ENCODE measurements at regions not wholly inside any gene's neighbourhood (a gene's known extent, or its start where the extent isn't known, plus 50 kb on each side); places are given as distances from the start of the nearest gene placed in this dataset.
A peak's percentile ranks its signal among the peaks of the same experiment; 100 is the strongest.

DNA sequence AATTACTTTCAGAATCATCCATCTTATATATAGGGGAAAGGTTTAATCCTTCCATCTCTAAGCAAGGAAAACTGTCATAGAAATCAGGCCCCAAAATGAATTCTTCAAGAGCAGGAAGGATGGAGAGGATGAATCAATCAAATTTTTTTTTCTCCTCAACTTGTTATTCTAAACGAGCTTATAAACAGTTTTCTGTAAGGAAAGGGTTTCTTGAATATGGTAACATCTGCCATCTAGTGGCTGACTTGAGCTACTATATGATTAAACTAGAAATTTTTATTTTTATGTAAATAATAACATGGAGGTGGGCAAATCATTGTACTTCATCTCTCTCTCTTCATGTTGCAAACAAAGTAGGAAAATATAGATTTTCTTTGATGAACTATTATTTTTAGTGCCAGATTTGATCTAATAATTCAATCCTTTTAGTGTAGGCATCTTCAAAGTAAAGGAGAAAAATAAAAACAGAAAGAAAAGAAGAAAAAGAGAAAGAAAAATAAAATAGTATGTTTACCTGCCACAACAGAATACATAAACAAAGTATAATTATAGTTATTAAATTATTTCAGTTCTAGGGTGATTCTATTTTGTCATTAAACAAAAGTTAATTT is 146.6 kb downstream of the SERPINI1 start:
- TF ChIP-seq, protein P1, sequence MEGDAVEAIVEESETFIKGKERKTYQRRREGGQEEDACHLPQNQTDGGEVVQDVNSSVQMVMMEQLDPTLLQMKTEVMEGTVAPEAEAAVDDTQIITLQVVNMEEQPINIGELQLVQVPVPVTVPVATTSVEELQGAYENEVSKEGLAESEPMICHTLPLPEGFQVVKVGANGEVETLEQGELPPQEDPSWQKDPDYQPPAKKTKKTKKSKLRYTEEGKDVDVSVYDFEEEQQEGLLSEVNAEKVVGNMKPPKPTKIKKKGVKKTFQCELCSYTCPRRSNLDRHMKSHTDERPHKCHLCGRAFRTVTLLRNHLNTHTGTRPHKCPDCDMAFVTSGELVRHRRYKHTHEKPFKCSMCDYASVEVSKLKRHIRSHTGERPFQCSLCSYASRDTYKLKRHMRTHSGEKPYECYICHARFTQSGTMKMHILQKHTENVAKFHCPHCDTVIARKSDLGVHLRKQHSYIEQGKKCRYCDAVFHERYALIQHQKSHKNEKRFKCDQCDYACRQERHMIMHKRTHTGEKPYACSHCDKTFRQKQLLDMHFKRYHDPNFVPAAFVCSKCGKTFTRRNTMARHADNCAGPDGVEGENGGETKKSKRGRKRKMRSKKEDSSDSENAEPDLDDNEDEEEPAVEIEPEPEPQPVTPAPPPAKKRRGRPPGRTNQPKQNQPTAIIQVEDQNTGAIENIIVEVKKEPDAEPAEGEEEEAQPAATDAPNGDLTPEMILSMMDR (IDR thresholded peaks at IDR 0.05; ENCODE audit: low read length) = peak; percentile 65
- TF ChIP-seq EZH2 (optimal IDR thresholded peaks at IDR 0.05; ENCODE audit: low read depth, low read length) (no peak), EZH2phosphoT487 (IDR thresholded peaks at IDR 0.05; ENCODE audit: low read length) (no peak)
